ENCODE measurements at regions not wholly inside any gene's neighbourhood (a gene's known extent, or its start where the extent isn't known, plus 50 kb on each side); places are given as distances from the start of the nearest gene placed in this dataset.

- POLR2A ChIA-PET, result no interaction called here
- H3K9ac ChIP-seq (ENCODE audit: control insufficient read depth, insufficient read depth, low read length), result no peak overlapping the region
These were observed 240.7 kb downstream of the NRIP1 start for GRCh38 chr21:14824126-14824525.

More at GRCh38 chr21:14824126-14824525, 240.7 kb downstream of the NRIP1 start:
- H2AFZ ChIP-seq (ENCODE audit: control insufficient read depth, low read depth, low read length), result no peak overlapping the region
- CTCF ChIA-PET, result no interaction called here
- H3K79me2 ChIP-seq (ENCODE audit: control insufficient read depth, insufficient read depth, low read length), result no peaks in the 10 kb centered on the region
- 98% methylated on average over 3 of the region's 3 CpGs for WGBS (ENCODE audit: insufficient coverage, insufficient replicate concordance, low lambda C conversion rate, missing lambda C conversion rate)
- H3K27me3 ChIP-seq (replicated peaks in 1 of 2; ENCODE audit: control insufficient read depth in 2 of 2, insufficient read depth in 2 of 2, low read length in 1 of 2), result no peaks in the 10 kb centered on the region
- FAIRE-seq (no peak), DNase-seq (ENCODE audit: low read depth, low spot score) (no peak), ATAC-seq (no peak)
- H3K27ac ChIP-seq (ENCODE audit: control insufficient read depth, insufficient read depth), result no peak overlapping the region
- H4K20me1 ChIP-seq (ENCODE audit: control insufficient read depth, insufficient read depth), result no peaks in the 10 kb centered on the region
- RAD21 ChIA-PET (ENCODE audit: unreplicated experiment), result no interaction called here
- H3K4me2 ChIP-seq (ENCODE audit: control insufficient read depth, insufficient read depth), result no peak overlapping the region
- no peak for TF ChIP-seq ZNF384 (IDR thresholded peaks at IDR 0.05; ENCODE audit: borderline replicate concordance, low read depth, low read length)
- no peak for TF ChIP-seq MTA3 (IDR thresholded peaks at IDR 0.05; ENCODE audit: borderline replicate concordance, low read length)
- no peak for TF ChIP-seq CEBPB (IDR thresholded peaks at IDR 0.05; ENCODE audit: borderline replicate concordance in 1 of 2, low read depth in 2 of 2, low read length in 2 of 2)
- no peak for TF ChIP-seq IKZF1 (conservative IDR thresholded peaks at IDR 0.05)
- TF ChIP-seq, protein P1, sequence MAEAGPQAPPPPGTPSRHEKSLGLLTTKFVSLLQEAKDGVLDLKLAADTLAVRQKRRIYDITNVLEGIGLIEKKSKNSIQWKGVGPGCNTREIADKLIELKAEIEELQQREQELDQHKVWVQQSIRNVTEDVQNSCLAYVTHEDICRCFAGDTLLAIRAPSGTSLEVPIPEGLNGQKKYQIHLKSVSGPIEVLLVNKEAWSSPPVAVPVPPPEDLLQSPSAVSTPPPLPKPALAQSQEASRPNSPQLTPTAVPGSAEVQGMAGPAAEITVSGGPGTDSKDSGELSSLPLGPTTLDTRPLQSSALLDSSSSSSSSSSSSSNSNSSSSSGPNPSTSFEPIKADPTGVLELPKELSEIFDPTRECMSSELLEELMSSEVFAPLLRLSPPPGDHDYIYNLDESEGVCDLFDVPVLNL (IDR thresholded peaks at IDR 0.05; ENCODE audit: low read depth, low read length), result no peak
- no peak for TF ChIP-seq HCFC1 (IDR thresholded peaks at IDR 0.05; ENCODE audit: low read length)
- no peak for TF ChIP-seq ZNF24 (IDR thresholded peaks at IDR 0.05)
- TF ChIP-seq, protein P2, sequence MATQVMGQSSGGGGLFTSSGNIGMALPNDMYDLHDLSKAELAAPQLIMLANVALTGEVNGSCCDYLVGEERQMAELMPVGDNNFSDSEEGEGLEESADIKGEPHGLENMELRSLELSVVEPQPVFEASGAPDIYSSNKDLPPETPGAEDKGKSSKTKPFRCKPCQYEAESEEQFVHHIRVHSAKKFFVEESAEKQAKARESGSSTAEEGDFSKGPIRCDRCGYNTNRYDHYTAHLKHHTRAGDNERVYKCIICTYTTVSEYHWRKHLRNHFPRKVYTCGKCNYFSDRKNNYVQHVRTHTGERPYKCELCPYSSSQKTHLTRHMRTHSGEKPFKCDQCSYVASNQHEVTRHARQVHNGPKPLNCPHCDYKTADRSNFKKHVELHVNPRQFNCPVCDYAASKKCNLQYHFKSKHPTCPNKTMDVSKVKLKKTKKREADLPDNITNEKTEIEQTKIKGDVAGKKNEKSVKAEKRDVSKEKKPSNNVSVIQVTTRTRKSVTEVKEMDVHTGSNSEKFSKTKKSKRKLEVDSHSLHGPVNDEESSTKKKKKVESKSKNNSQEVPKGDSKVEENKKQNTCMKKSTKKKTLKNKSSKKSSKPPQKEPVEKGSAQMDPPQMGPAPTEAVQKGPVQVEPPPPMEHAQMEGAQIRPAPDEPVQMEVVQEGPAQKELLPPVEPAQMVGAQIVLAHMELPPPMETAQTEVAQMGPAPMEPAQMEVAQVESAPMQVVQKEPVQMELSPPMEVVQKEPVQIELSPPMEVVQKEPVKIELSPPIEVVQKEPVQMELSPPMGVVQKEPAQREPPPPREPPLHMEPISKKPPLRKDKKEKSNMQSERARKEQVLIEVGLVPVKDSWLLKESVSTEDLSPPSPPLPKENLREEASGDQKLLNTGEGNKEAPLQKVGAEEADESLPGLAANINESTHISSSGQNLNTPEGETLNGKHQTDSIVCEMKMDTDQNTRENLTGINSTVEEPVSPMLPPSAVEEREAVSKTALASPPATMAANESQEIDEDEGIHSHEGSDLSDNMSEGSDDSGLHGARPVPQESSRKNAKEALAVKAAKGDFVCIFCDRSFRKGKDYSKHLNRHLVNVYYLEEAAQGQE (IDR thresholded peaks at IDR 0.05; ENCODE audit: low read depth, low read length), result no peak
- no TSS peak for BruUV-seq (replicated peaks)
- SMC1A ChIA-PET (ENCODE audit: uncharacterized antibody, unreplicated experiment), result interaction anchor here (1.6 kb wide), 1 partner anchor 19 kb away, joined by 3 read pairs; no protein-coding TSS in a partner anchor
- intact Hi-C loops (cut with micrococcal nuclease; ENCODE audit: unreplicated experiment) (loop anchor here (10.0 kb wide), 1 partner anchor 139 kb away; no protein-coding TSS in a partner anchor), in situ Hi-C loops (cut with MboI) (no loop called here)
- H3K9me3 ChIP-seq (replicated peaks; ENCODE audit: control insufficient read depth, insufficient read depth, low read length), result peaks cover 9% of the 10 kb centered on the region
- H3K4me1 ChIP-seq (ENCODE audit: control insufficient read depth, insufficient read depth, low read length), result peaks cover 9% of the 10 kb centered on the region; the same call in 1 of the 2 replicates
- no peak overlapping the region for H3K4me3 ChIP-seq
- H3K36me3 ChIP-seq (ENCODE audit: control insufficient read depth in 2 of 2, insufficient read depth in 2 of 2, low read length in 1 of 2), result no peaks in the 10 kb centered on the region
